ENCODE measurements at regions not wholly inside any gene's neighbourhood (a gene's known extent, or its start where the extent isn't known, plus 50 kb on each side); places are given as distances from the start of the nearest gene placed in this dataset.

DNA sequence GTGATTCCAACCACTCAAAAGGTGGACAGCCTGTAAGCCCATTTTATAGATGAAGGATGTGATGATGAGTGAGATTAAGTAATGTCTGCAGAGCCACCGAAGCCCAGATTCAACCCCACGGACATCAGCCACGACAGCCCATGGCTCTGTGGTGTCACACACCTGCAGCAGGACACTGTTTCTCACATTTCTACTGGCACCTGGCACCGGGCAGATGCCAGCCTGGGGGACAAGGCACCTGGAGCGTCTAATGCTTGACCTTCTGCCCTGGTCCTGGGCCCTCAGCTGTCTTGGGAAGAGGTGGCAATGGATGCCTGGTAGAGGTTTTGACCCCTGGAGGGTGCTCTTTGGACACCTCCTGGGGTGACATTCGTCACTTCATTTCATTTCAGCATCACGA lies 176.3 kb downstream of the ANAPC1 start:
- Histone ChIP-seq H3K4me3 (no peak overlapping the region), H3K36me3 (no peaks in the 10 kb centered on the region), H3K4me1 (replicated peaks) (peaks cover 12% of the 10 kb centered on the region), H3K27ac (no peak overlapping the region), H3K9me3 (replicated peaks) (no peaks in the 10 kb centered on the region), H3K27me3 (replicated peaks) (peaks cover 3% of the 10 kb centered on the region; the same call in 1 of the 2 replicates)
- DNase-seq (ENCODE audit: low read depth in 1 of 2, low spot score in 2 of 2), result no peak

DNA sequence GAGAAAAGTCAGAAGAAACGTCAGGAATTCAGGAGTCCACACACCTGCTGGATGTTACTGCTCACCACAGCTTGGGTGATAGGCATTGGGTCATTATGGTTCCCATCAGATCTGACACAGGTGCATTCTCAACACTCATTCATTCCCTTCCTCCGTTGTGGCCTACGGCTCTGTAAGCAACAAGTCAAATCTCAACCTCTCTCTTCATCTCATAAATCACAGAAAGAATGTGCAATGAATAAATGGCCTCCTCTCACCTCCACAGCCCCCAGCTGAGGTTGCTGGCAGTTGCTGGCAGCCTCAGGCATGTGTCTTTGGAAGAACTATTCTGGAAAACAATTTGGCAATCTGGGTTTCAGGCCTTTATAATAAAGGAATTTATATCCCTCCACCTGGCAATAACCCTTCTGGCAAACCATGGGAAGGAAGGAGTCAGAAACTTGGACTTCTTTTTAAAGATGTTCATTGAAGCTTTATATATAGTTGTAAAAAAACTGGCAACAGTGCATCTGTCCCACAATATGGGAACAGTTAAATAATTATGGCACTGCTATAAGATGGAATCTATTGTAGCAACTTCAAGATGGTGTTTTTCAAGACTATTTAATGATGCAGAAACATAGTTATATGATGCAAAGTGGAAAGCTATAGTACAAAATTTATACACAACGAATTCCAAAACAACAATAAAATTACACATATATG lies 175.4 kb downstream of the ANAPC1 start:
- Histone ChIP-seq H3K4me3 (no peak overlapping the region), H3K27ac (no peak overlapping the region), H3K4me1 (replicated peaks) (peaks cover 12% of the 10 kb centered on the region), H3K27me3 (replicated peaks) (peaks cover 3% of the 10 kb centered on the region; the same call in 1 of the 2 replicates), H3K36me3 (no peaks in the 10 kb centered on the region), H3K9me3 (replicated peaks) (no peaks in the 10 kb centered on the region)
- no peak for DNase-seq (ENCODE audit: low read depth in 1 of 2, low spot score in 2 of 2)

GRCh38 chr2:111709321-111709720 lies 174.7 kb downstream of the ANAPC1 start:
- DNase-seq (ENCODE audit: low read depth in 1 of 2, low spot score in 2 of 2), result no peak
- Histone ChIP-seq H3K27ac (no peak overlapping the region), H3K4me1 (replicated peaks) (peaks cover 8% of the 10 kb centered on the region), H3K36me3 (no peaks in the 10 kb centered on the region), H3K9me3 (replicated peaks) (no peaks in the 10 kb centered on the region), H3K27me3 (replicated peaks) (peaks cover 3% of the 10 kb centered on the region; the same call in 1 of the 2 replicates), H3K4me3 (no peak overlapping the region)

GRCh38 chr2:111710085-111710484 lies 173.9 kb downstream of the ANAPC1 start:
- peaks cover 6% of the 10 kb centered on the region for H3K4me1 ChIP-seq (replicated peaks)
- no peak for DNase-seq (ENCODE audit: low read depth in 1 of 2, low spot score in 2 of 2)
- no peak overlapping the region for H3K27ac ChIP-seq
- H3K4me3 ChIP-seq, result no peak overlapping the region
- H3K27me3 ChIP-seq (replicated peaks), result peaks cover 3% of the 10 kb centered on the region; the same call in 1 of the 2 replicates
- no peaks in the 10 kb centered on the region for H3K36me3 ChIP-seq
- no peaks in the 10 kb centered on the region for H3K9me3 ChIP-seq (replicated peaks)

GRCh38 chr2:111710613-111711012 lies 173.4 kb downstream of the ANAPC1 start:
- Histone ChIP-seq H3K27ac (no peak overlapping the region), H3K9me3 (replicated peaks) (no peaks in the 10 kb centered on the region), H3K36me3 (no peaks in the 10 kb centered on the region), H3K4me3 (no peak overlapping the region), H3K27me3 (replicated peaks) (peaks cover 3% of the 10 kb centered on the region; the same call in 1 of the 2 replicates), H3K4me1 (replicated peaks) (peaks cover under 1% of the 10 kb centered on the region)
- DNase-seq (ENCODE audit: low read depth in 1 of 2, low spot score in 2 of 2), result no peak

- Histone ChIP-seq H3K4me1 (replicated peaks) (no peaks in the 10 kb centered on the region), H3K4me3 (no peak overlapping the region), H3K27me3 (replicated peaks) (peaks cover 3% of the 10 kb centered on the region; the same call in 1 of the 2 replicates), H3K9me3 (replicated peaks) (no peaks in the 10 kb centered on the region), H3K27ac (no peak overlapping the region), H3K36me3 (no peaks in the 10 kb centered on the region)
- no peak for DNase-seq (ENCODE audit: low read depth in 1 of 2, low spot score in 2 of 2)
Measured at GRCh38 chr2:111711270-111711669, 172.7 kb downstream of the ANAPC1 start.

- peaks cover 3% of the 10 kb centered on the region; the same call in 1 of the 2 replicates for H3K27me3 ChIP-seq (replicated peaks)
- H3K27ac ChIP-seq, result no peak overlapping the region
- no peaks in the 10 kb centered on the region for H3K9me3 ChIP-seq (replicated peaks)
- no peaks in the 10 kb centered on the region for H3K4me1 ChIP-seq (replicated peaks)
- H3K4me3 ChIP-seq, result no peak overlapping the region
- DNase-seq (ENCODE audit: low read depth in 1 of 2, low spot score in 2 of 2), result no peak
- no peaks in the 10 kb centered on the region for H3K36me3 ChIP-seq
Measured at GRCh38 chr2:111712361-111712760, 171.6 kb downstream of the ANAPC1 start.

DNA sequence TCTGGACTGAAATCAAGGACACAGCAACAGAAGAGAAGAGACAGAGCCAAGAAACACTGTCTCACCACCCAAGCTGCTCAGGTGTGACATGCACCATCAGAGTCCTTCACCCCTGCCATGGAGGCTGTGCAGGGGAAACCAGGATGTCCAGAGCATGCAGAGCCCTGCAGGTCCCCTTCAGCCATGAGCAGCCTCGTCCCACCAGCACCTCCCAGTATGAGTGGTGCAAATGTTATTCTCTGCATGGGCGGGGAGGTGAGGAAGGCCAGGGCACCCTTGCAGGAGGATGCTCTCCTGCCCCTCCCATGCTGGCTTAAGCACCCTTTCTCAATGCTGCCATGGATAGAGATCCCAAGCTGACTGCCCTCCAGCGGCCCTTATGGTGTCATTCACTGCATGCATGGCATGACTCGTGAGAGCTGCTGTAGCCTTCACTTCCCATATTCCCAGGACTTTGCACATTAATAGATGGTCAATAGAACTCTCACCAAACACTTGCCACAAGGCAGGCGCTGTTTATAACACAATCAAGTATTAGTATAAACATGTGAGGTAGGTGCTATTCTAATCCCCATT lies 171.0 kb downstream of the ANAPC1 start:
- Histone ChIP-seq H3K4me1 (replicated peaks) (no peaks in the 10 kb centered on the region), H3K4me3 (no peak overlapping the region), H3K9me3 (replicated peaks) (no peaks in the 10 kb centered on the region), H3K36me3 (no peaks in the 10 kb centered on the region), H3K27me3 (replicated peaks) (peaks cover 2% of the 10 kb centered on the region; the same call in 1 of the 2 replicates), H3K27ac (no peak overlapping the region)
- no peak for DNase-seq (ENCODE audit: low read depth in 1 of 2, low spot score in 2 of 2)

DNA sequence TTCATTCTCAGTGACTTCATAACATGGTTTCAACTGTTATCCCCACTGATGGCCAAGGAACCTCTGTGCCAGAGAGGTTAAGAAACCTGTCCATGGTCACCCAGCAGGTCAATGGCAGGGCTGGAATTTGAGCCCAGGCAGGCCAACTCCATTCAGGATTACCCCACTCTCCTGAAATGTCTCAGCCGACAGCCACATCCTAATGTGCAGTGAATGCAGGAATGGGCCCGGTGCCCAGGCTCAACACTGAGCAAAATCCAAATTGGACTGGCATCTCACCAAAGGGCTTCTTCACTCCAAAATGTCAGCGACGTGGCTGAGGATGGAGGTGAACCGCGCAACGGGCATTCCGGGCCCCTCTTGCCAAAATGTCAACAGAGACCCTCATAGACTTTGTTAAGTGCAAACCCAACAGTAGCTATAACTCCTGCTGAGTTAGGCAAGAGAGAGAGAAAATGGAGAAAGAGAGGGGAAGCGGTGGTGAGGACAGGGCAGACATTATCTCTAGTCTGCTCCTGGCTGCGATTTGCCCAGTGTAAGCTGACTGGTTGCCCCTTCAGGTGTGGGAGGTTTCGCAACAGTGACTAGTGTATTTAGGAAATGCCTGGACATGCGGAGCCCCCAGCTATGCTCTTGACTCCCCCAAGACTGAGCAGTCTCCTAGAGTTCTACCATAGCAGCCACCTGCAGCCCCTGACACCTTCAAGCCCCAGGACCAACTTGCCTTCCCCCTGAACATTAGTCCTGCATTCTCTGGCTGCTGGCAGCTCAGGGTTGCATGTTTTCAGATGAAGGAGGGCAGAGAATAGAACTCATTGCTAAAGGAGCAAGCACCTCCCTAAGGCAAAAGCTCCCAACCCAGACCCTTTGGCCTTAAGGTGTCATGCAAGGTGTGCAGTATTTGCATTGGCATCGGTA lies 167.7 kb downstream of the ANAPC1 start:
- Histone ChIP-seq H3K4me1 (replicated peaks) (no peaks in the 10 kb centered on the region), H3K9me3 (replicated peaks) (no peaks in the 10 kb centered on the region), H3K4me3 (no peak overlapping the region), H3K36me3 (no peaks in the 10 kb centered on the region), H3K27me3 (replicated peaks) (no peaks in the 10 kb centered on the region), H3K27ac (no peak overlapping the region)
- DNase-seq (ENCODE audit: low read depth in 1 of 2, low spot score in 2 of 2), result no peak

- Histone ChIP-seq H3K27ac (no peak overlapping the region), H3K36me3 (no peaks in the 10 kb centered on the region), H3K27me3 (replicated peaks) (no peaks in the 10 kb centered on the region), H3K9me3 (replicated peaks) (no peaks in the 10 kb centered on the region), H3K4me1 (replicated peaks) (no peaks in the 10 kb centered on the region), H3K4me3 (no peak overlapping the region)
- DNase-seq (ENCODE audit: low read depth in 1 of 2, low spot score in 2 of 2), result no peak
Measured at GRCh38 chr2:111716905-111717775, 166.9 kb downstream of the ANAPC1 start.

Data from SJSA1 (cell line).